ENCODE measurements at regions not wholly inside any gene's neighbourhood (a gene's known extent, or its start where the extent isn't known, plus 50 kb on each side); places are given as distances from the start of the nearest gene placed in this dataset.

GRCh38 chrX:45872480-45872879, 671.8 kb upstream of the DIPK2B start:
- no peak for FAIRE-seq
- H2AFZ ChIP-seq (ENCODE audit: low read depth, low read length), result no peak overlapping the region
- H3K4me2 ChIP-seq (ENCODE audit: insufficient read depth, low read length), result no peak overlapping the region
- in situ Hi-C loops (cut with MboI) (no loop called here), intact Hi-C loops (cut with micrococcal nuclease) (no loop called here)
- no peak for DNase-seq (ENCODE audit: extremely low read depth in 1 of 4, low spot score in 3 of 4)
- H4K20me1 ChIP-seq (replicated peaks; ENCODE audit: control insufficient read depth, insufficient read depth, low read length), result no peaks in the 10 kb centered on the region
- H3K4me3 ChIP-seq, result no peak overlapping the region
- POLR2A ChIA-PET, result interaction anchor here (0.6 kb wide), 1 partner anchor 1569 kb away, joined by 3 read pairs; no protein-coding TSS in a partner anchor
- H3K27me3 ChIP-seq (ENCODE audit: control insufficient read depth in 2 of 2, insufficient read depth in 2 of 2, low read length in 2 of 2), result no peaks in the 10 kb centered on the region; a peak in 1 of 5 replicates
- H3K36me3 ChIP-seq (ENCODE audit: control insufficient read depth, insufficient read depth, low read length), result no peaks in the 10 kb centered on the region
- no peaks in the 10 kb centered on the region for H3K9me1 ChIP-seq (ENCODE audit: control insufficient read depth, insufficient read depth, low read length)
- no peak for ATAC-seq
- H3K27ac ChIP-seq (ENCODE audit: extremely low read depth, low read depth, low read length), result no peak overlapping the region
- WGBS (ENCODE audit: insufficient coverage, low coverage, missing lambda C conversion rate), result no CpG with 5 or more reads among the region's 1 CpG
- CTCF ChIA-PET (ENCODE audit: low intra/inter-chr PET ratio), result no interaction called here
- H3K9me3 ChIP-seq (replicated peaks; ENCODE audit: control insufficient read depth, insufficient read depth, low read depth, low read length), result no peaks in the 10 kb centered on the region
- no peaks in the 10 kb centered on the region for H3K4me1 ChIP-seq (replicated peaks in 1 of 2; ENCODE audit: control insufficient read depth in 2 of 2, insufficient read depth in 2 of 2, low read length in 2 of 2)
- H3K9ac ChIP-seq (ENCODE audit: insufficient read depth in 1 of 2, low read depth in 2 of 2, low read length in 2 of 2), result no peak overlapping the region
- H3K79me2 ChIP-seq (ENCODE audit: control insufficient read depth, insufficient read depth, low read length), result no peaks in the 10 kb centered on the region
- BruUV-seq (replicated peaks), result no TSS peak
- no peak for TF ChIP-seq ZNF551 (CRISPR knock-in tag; IDR thresholded peaks at IDR 0.05)
- no peak for TF ChIP-seq POLR2B (IDR thresholded peaks at IDR 0.05; ENCODE audit: low read depth, partially characterized antibody)
- TF ChIP-seq ZNF232 (CRISPR knock-in tag; IDR thresholded peaks at IDR 0.05), result no peak
- TF ChIP-seq MIER1 (IDR thresholded peaks at IDR 0.05; ENCODE audit: low read depth), result no peak
- no peak for TF ChIP-seq SP1 (CRISPR knock-in tag; IDR thresholded peaks at IDR 0.05)
- no peak for TF ChIP-seq BRD9 (IDR thresholded peaks at IDR 0.05; ENCODE audit: low read depth, partially characterized antibody)
- TF ChIP-seq KAT7 (CRISPR knock-in tag; IDR thresholded peaks at IDR 0.05; ENCODE audit: borderline replicate concordance), result no peak
- no peak for TF ChIP-seq GTF2F1 (IDR thresholded peaks at IDR 0.05; ENCODE audit: low read depth, low read length)
- no peak for TF ChIP-seq STAG1 (CRISPR knock-in tag; IDR thresholded peaks at IDR 0.05; ENCODE audit: borderline replicate concordance)
- TF ChIP-seq CEBPZ (IDR thresholded peaks at IDR 0.05; ENCODE audit: borderline replicate concordance, low read depth, low read length), result no peak
- TF ChIP-seq JUN (IDR thresholded peaks at IDR 0.05; ENCODE audit: borderline replicate concordance, low read depth, low read length), result no peak
- no peak for TF ChIP-seq JUN (CRISPR knock-in tag; IDR thresholded peaks at IDR 0.05; ENCODE audit: borderline replicate concordance)
- TF ChIP-seq IRF9 (tag; IDR thresholded peaks at IDR 0.05), result no peak
- TF ChIP-seq ZKSCAN3 (CRISPR knock-in tag; IDR thresholded peaks at IDR 0.05), result no peak
- TF ChIP-seq MAZ (CRISPR knock-in tag; conservative IDR thresholded peaks at IDR 0.05 in 1 of 2, IDR thresholded peaks at IDR 0.05 in 1 of 2), result no peak
